K562 (cell line): ENCODE measurements at regions not wholly inside any gene's neighbourhood (a gene's known extent, or its start where the extent isn't known, plus 50 kb on each side); places are given as distances from the start of the nearest gene placed in this dataset.

Experiments
- ATAC-seq: fragments of 200-7000 bp; cut with Tn5 transposase; 3 replicates; pipeline ENCODE4 v1.9.1; 2020; ENCODE audit warnings: moderate library complexity
- BruUV-seq: library from RNA; stranded (reverse); fragments of 400-500 nt; replicated peaks from 2 replicates; lab custom pipeline; 2021; lab: Mats Ljungman, UMichigan
- CTCF ChIA-PET: fragments of 300-600 bp; formaldehyde crosslinking; extraction: SDS; loops from one replicate; lab custom pipeline; 2021; ENCODE audit warnings: low intra/inter-chr PET ratio; lab: Yijun Ruan, JAX
- POLR2A ChIA-PET: fragments of 300-600, 350-650 bp; sonication (Branson Sonifier 250); formaldehyde crosslinking; extraction: SDS; loops from one replicate; lab custom pipeline; 2021; ENCODE audit warnings: antibody characterized with exemption, inconsistent platforms; lab: Yijun Ruan, JAX
- DNase-seq, 4 experiments: peaks; one replicate each; pipeline versions ENCODE4 v3.0.0 to v3.0.0-alpha.2; 2011 to 2018; ENCODE audit warnings: low spot score in 3 of 4, mixed read lengths in 3 of 4; ENCODE audit errors: extremely low read depth in 1 of 4
- FAIRE-seq: peaks from 2 replicates; lab custom pipeline; 2011; peaks lifted over from hg19 to GRCh38; lab: Jason Lieb, UNC
- H2AFZ ChIP-seq: 2 replicates; pipeline ENCODE4 v1.6.0; 2011; ENCODE audit warnings: low read depth, low read length, control low read depth, inconsistent platforms
- H3K27ac ChIP-seq: fragments of 200-600 bp; 3 replicates; pipeline ENCODE4 v1.8.0; 2011; ENCODE audit warnings: low read depth, mild to moderate bottlenecking, control low read depth, inconsistent platforms, low read length, moderate library complexity, mixed read lengths; ENCODE audit errors: extremely low read depth
- H3K27me3 ChIP-seq, 2 experiments: fragments of 300-600 bp in 1 of 2; 2 replicates in 1 of 2; 3 replicates in 1 of 2; pipeline versions ENCODE4 v1.6.0 to v1.8.0; 2011; ENCODE audit warnings: inconsistent platforms in 2 of 2, low read length in 2 of 2, mild to moderate bottlenecking in 1 of 2, mixed read lengths in 1 of 2, moderate library complexity in 1 of 2; ENCODE audit not compliant: control insufficient read depth in 2 of 2, insufficient read depth in 2 of 2
- H3K36me3 ChIP-seq: fragments of 300-600 bp; 3 replicates; pipeline ENCODE4 v1.8.0; 2011; ENCODE audit warnings: mild to moderate bottlenecking, low read length, inconsistent platforms; ENCODE audit not compliant: control insufficient read depth, insufficient read depth
- H3K4me1 ChIP-seq, 2 experiments: fragments of 200-600 bp in 1 of 2; replicated peaks in 1 of 2; 2 replicates in 1 of 2; 3 replicates in 1 of 2; pipeline versions ENCODE4 v1.5.1 to v1.8.0; 2011; ENCODE audit warnings: inconsistent platforms in 2 of 2, low read length in 2 of 2, mild to moderate bottlenecking in 1 of 2, mixed read lengths in 1 of 2, moderate library complexity in 1 of 2; ENCODE audit not compliant: control insufficient read depth in 2 of 2, insufficient read depth in 2 of 2
- H3K4me2 ChIP-seq: 2 replicates; pipeline ENCODE4 v1.6.1; 2011; ENCODE audit warnings: low read length, control low read depth, inconsistent platforms, mixed read lengths; ENCODE audit not compliant: insufficient read depth
- H3K4me3 ChIP-seq: fragments of 200-600 bp; sonication (generic), shearing (Covaris generic); 2 replicates; pipeline ENCODE4 v1.5.1; 2016; ENCODE audit warnings: control low read depth, inconsistent platforms
- H3K79me2 ChIP-seq: fragments of 200-600 bp; 3 replicates; pipeline ENCODE4 v1.8.0; 2011; ENCODE audit warnings: low read length, inconsistent platforms; ENCODE audit not compliant: control insufficient read depth, insufficient read depth
- H3K9ac ChIP-seq, 2 experiments: 2 replicates each; pipeline versions ENCODE4 v1.6.0 to v1.6.1; 2011; ENCODE audit warnings: low read depth in 2 of 2, low read length in 2 of 2, control low read depth in 1 of 2, inconsistent platforms in 1 of 2, mild to moderate bottlenecking in 1 of 2, mixed read lengths in 1 of 2; ENCODE audit not compliant: insufficient read depth in 1 of 2
- H3K9me1 ChIP-seq: one replicate; pipeline ENCODE4 v1.6.0; 2011; ENCODE audit warnings: inconsistent platforms, mild to moderate bottlenecking, low read length, moderate library complexity; ENCODE audit not compliant: control insufficient read depth, insufficient read depth
- H3K9me3 ChIP-seq: replicated peaks from 2 replicates; pipeline ENCODE4 v1.5.1; 2011; ENCODE audit warnings: low read depth, low read length, inconsistent platforms; ENCODE audit not compliant: control insufficient read depth, insufficient read depth
- H4K20me1 ChIP-seq: replicated peaks from 2 replicates; pipeline ENCODE4 v1.6.1; 2011; ENCODE audit warnings: low read length, inconsistent platforms, mixed read lengths; ENCODE audit not compliant: control insufficient read depth, insufficient read depth
- CHD7 ChIP-seq: fragments of 200-600 bp; sonication (generic); IDR thresholded peaks from one replicate; pipeline ENCODE4 v1.6.1; 2012; ENCODE audit warnings: mild to moderate bottlenecking, low read depth, low read length, inconsistent platforms
- E2F6 ChIP-seq, 2 experiments: IDR thresholded peaks; 2 replicates each; pipeline ENCODE4 v1.6.1; 2011; ENCODE audit warnings: borderline replicate concordance in 1 of 2, control low read depth in 1 of 2, low read depth in 1 of 2, low read length in 1 of 2, mild to moderate bottlenecking in 1 of 2, mixed read lengths in 1 of 2, moderate library complexity in 1 of 2; ENCODE audit not compliant: insufficient read depth in 1 of 2, insufficient read length in 1 of 2, poor library complexity in 1 of 2, severe bottlenecking in 1 of 2; ENCODE audit errors: extremely low read depth in 1 of 2
- MYC ChIP-seq, 2 experiments: fragments of 250-450 bp in 1 of 2; sonication (Bioruptor Pico) in 1 of 2; IDR thresholded peaks; 2 replicates each; pipeline versions ENCODE4 v1.5.1 to v1.6.1; 2012 to 2021; ENCODE audit warnings: low read depth in 2 of 2, borderline replicate concordance in 1 of 2, improper control_type of control experiment in 1 of 2, low read length in 1 of 2, mild to moderate bottlenecking in 1 of 2, moderate library complexity in 1 of 2
- NFIC ChIP-seq: fragments of 450-650 bp; IDR thresholded peaks from 2 replicates; pipeline ENCODE4 v1.6.1; 2017; ENCODE audit warnings: mild to moderate bottlenecking, inconsistent platforms
- RBFOX2 ChIP-seq: fragments of 200-400 bp; formaldehyde crosslinking; IDR thresholded peaks from 2 replicates; pipeline ENCODE4 v1.6.1; 2017; ENCODE audit warnings: low read depth, mild to moderate bottlenecking, low read length, moderate library complexity
- THRAP3 ChIP-seq: fragments of 450-650 bp; IDR thresholded peaks from 2 replicates; pipeline ENCODE4 v1.6.1; 2016; ENCODE audit warnings: mild to moderate bottlenecking, inconsistent platforms, borderline replicate concordance
- TSC22D4 ChIP-seq: fragments of 450-650 bp; IDR thresholded peaks from 2 replicates; pipeline ENCODE4 v1.6.1; 2016; ENCODE audit warnings: missing genetic modification characterization, missing biosample characterization, control low read depth
- ZNF717 ChIP-seq: fragments of 250-450 bp; sonication (Bioruptor Pico); IDR thresholded peaks from 2 replicates; pipeline ENCODE4 v1.5.0; 2021
- WGBS: fragments of 100-300 bp; shearing (Covaris generic); methylation state at CpG from one replicate; pipeline ENCODE4 v1.1.6; 2016; ENCODE audit warnings: low coverage, mixed read lengths; ENCODE audit not compliant: insufficient coverage; ENCODE audit errors: missing lambda C conversion rate; 5-methylcytosine and 5-hydroxymethylcytosine counted together
- in situ Hi-C: fragments of 300-500 bp; cut with MboI; formaldehyde crosslinking; loops from 4 replicates; pipeline ENCODE4 v1.15.0; 2018; ENCODE audit warnings: inconsistent platforms, mixed read lengths
- intact Hi-C: fragments of 100-400 bp; cut with micrococcal nuclease; formaldehyde crosslinking; loops from 2 replicates; pipeline ENCODE4 v1.14.2; 2022

GRCh38 chr1:80250573-80251168 lies 1244.1 kb upstream of the ADGRL4 start (continued):
- TF ChIP-seq E2F6 (IDR thresholded peaks at IDR 0.05; ENCODE audit: borderline replicate concordance in 1 of 2, extremely low read depth in 1 of 2, insufficient read depth in 1 of 2, insufficient read length in 1 of 2, low read depth in 1 of 2, low read length in 1 of 2, poor library complexity in 1 of 2, severe bottlenecking in 1 of 2) (no peak), TSC22D4 (tag) (no peak), ZNF717 (CRISPR knock-in tag) (no peak), RBFOX2 (no peak), MYC (IDR thresholded peaks at IDR 0.05; ENCODE audit: low read depth, low read length) (no peak), MYC (CRISPR knock-in tag; IDR thresholded peaks at IDR 0.05; ENCODE audit: borderline replicate concordance, low read depth) (no peak), THRAP3 (no peak)

- Histone ChIP-seq H3K27me3 (no peaks in the 10 kb centered on the region), H3K79me2 (no peaks in the 10 kb centered on the region), H3K27ac (no peak overlapping the region), H3K9ac (no peak overlapping the region), H3K4me1 (no peaks in the 10 kb centered on the region), H3K4me2 (no peak overlapping the region), H3K36me3 (no peaks in the 10 kb centered on the region), H3K9me1 (no peaks in the 10 kb centered on the region), H4K20me1 (no peaks in the 10 kb centered on the region), H3K9me3 (no peaks in the 10 kb centered on the region), H2AFZ (no peak overlapping the region), H3K4me3 (no peak overlapping the region)
- intact Hi-C loops = no loop called here
- no TSS peak for BruUV-seq
- WGBS = 0% methylated on average over 1 of the region's 1 CpG
- in situ Hi-C loops = no loop called here
- FAIRE-seq = no peak
- DNase-seq = no peak
- ChIA-PET POLR2A (interaction anchor here (0.6 kb wide), 1 partner anchor 16 kb away, joined by 3 read pairs; no protein-coding TSS in a partner anchor), CTCF (no interaction called here)
- ATAC-seq = no peak
- TF ChIP-seq NFIC (0 out of 2 replicates have a peak, but pooled peaks have one; percentile 32), CHD7 (no peak)
These were observed 1243.2 kb upstream of the ADGRL4 start for GRCh38 chr1:80249699-80250098.
